H1 (cell line): ENCODE measurements at regions not wholly inside any gene's neighbourhood (a gene's known extent, or its start where the extent isn't known, plus 50 kb on each side); places are given as distances from the start of the nearest gene placed in this dataset.

Experiments used
- CHD7 ChIP-seq: fragments of 300-600 bp; sonication (generic); IDR thresholded peaks from 2 replicates; pipeline ENCODE4 v1.7.1; 2012; ENCODE audit warnings: low read length, moderate library complexity, mild to moderate bottlenecking, inconsistent platforms; ENCODE audit not compliant: insufficient replicate concordance

GRCh38 chr1:118588566-118588965, 399.6 kb downstream of the TBX15 start (continued):
- TF ChIP-seq CHD7, result no peak
